ENCODE measurements at regions not wholly inside any gene's neighbourhood (a gene's known extent, or its start where the extent isn't known, plus 50 kb on each side); places are given as distances from the start of the nearest gene placed in this dataset.

- no peak for TF ChIP-seq POLR2A (IDR thresholded peaks at IDR 0.05)
- TF ChIP-seq CTCF (IDR thresholded peaks at IDR 0.05) = no peak
Observed at GRCh38 chr7:19210893-19211413, 65.7 kb upstream of the FERD3L start.

Measured in esophagus squamous epithelium (tissue), 4 donors.